Endothelial cell (in vitro differentiated cells): ENCODE measurements at regions not wholly inside any gene's neighbourhood (a gene's known extent, or its start where the extent isn't known, plus 50 kb on each side); places are given as distances from the start of the nearest gene placed in this dataset.
"Not testable (repeated sequence)": the region's sequence is repeated elsewhere in the genome, so short reads cannot be mapped to it uniquely, and the experiment has no call there.

ENCODE experiments used
- DNase-seq: peaks from one replicate; pipeline ENCODE4 v3.0.0; 2021; ENCODE audit warnings: low spot score
- H3K27ac Mint-ChIP-seq: one replicate; pipeline ENCODE4 v1.8.0; 2021; ENCODE audit warnings: mixed read lengths, inconsistent platforms; ENCODE audit not compliant: unreplicated experiment
- H3K27me3 Mint-ChIP-seq: one replicate; pipeline ENCODE4 v1.8.0; 2021; ENCODE audit warnings: mild to moderate bottlenecking, moderate library complexity, mixed read lengths, inconsistent platforms; ENCODE audit not compliant: unreplicated experiment
- H3K36me3 Mint-ChIP-seq: one replicate; pipeline ENCODE4 v1.8.0; 2021; ENCODE audit warnings: mild to moderate bottlenecking, low read depth, mixed read lengths, inconsistent platforms; ENCODE audit not compliant: unreplicated experiment
- H3K4me1 Mint-ChIP-seq: one replicate; pipeline ENCODE4 v1.8.0; 2021; ENCODE audit warnings: mild to moderate bottlenecking, mixed read lengths, inconsistent platforms; ENCODE audit not compliant: unreplicated experiment
- H3K4me3 Mint-ChIP-seq: one replicate; pipeline ENCODE4 v1.8.0; 2021; ENCODE audit warnings: mild to moderate bottlenecking, mixed read lengths, inconsistent platforms; ENCODE audit not compliant: unreplicated experiment
- H3K9me3 Mint-ChIP-seq: one replicate; pipeline ENCODE4 v1.8.0; 2021; ENCODE audit warnings: mixed read lengths, inconsistent platforms; ENCODE audit not compliant: unreplicated experiment
- TF ChIP-seq, protein P1 (sequence below): fragments of 200-600 bp; sonication (generic); IDR thresholded peaks from one replicate; pipeline ENCODE4 v1.5.0; 2021; ENCODE audit warnings: antibody characterized with exemption; ENCODE audit not compliant: unreplicated experiment

DNA sequence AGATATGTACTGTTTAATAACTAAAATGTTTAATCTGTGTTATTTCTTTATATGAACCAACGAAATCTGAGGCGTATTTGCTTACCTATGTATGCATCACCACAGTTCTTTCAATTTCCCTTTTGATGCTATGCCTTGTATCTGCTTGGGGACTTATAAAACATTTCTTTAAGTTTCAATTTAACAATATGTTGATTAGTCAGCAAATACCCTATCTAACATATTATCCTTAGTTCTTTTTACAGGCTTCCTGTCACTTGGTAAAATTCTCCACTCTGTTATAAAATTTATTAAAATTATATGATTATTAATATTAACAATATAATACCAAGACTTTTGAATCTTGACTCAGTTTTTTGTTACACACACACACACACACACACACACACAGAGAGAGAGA is 174.3 kb downstream of the CPS1 start:
- DNase-seq: no peak
- TF ChIP-seq, protein P1, sequence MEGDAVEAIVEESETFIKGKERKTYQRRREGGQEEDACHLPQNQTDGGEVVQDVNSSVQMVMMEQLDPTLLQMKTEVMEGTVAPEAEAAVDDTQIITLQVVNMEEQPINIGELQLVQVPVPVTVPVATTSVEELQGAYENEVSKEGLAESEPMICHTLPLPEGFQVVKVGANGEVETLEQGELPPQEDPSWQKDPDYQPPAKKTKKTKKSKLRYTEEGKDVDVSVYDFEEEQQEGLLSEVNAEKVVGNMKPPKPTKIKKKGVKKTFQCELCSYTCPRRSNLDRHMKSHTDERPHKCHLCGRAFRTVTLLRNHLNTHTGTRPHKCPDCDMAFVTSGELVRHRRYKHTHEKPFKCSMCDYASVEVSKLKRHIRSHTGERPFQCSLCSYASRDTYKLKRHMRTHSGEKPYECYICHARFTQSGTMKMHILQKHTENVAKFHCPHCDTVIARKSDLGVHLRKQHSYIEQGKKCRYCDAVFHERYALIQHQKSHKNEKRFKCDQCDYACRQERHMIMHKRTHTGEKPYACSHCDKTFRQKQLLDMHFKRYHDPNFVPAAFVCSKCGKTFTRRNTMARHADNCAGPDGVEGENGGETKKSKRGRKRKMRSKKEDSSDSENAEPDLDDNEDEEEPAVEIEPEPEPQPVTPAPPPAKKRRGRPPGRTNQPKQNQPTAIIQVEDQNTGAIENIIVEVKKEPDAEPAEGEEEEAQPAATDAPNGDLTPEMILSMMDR: no peak
- no peaks in the 10 kb centered on the region for H3K4me1 Mint-ChIP-seq
- no peak overlapping the region for H3K27ac Mint-ChIP-seq
- no peaks in the 10 kb centered on the region for H3K27me3 Mint-ChIP-seq
- no peaks in the 10 kb centered on the region for H3K9me3 Mint-ChIP-seq
- H3K4me3 Mint-ChIP-seq: no peak overlapping the region
- no peaks in the 10 kb centered on the region for H3K36me3 Mint-ChIP-seq

DNA sequence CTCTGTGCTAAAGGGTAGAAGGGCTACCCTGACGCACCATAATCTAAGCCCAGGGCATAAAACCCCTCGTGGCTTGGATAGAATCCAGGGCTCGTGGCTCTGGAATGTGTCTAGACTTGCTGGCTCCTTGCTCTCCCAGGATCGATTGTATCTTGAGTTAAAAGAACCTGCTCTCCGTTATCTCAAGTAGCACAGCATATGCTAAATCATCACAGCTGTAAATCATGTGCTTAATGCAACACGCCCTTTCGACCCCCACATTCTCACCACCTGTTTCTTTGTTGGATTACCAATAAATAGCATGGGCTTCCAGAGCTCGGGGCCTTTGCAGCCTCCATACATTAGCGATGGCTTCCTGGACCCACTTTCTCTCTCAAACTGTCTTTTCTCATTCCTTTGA is 190.4 kb downstream of the CPS1 start:
- not testable (repeated sequence) for H3K36me3 Mint-ChIP-seq, H3K9me3 Mint-ChIP-seq, H3K27ac Mint-ChIP-seq, H3K27me3 Mint-ChIP-seq, H3K4me1 Mint-ChIP-seq, H3K4me3 Mint-ChIP-seq, DNase-seq

DNA sequence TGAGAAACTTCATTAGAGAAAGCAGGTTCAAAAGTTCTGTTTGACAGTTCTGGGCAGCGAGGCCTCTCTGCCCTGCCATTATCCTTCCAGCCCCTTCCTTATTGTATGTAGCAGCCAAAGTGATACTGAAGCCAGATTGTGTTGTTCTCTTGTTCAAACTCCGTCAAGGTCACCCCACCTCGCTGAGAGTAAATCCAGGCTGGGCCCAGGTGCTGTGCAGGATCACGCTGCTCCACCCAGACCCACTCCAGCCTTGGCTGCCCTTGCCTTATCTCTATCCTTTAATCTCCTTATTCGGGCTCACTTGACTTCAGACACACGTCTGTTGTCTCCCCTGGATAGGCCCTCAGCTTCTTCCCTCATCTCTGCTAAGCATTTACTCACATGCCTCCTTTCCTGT is 196.1 kb downstream of the CPS1 start:
- Mint-ChIP-seq H3K4me3 (no peak overlapping the region), H3K4me1 (peaks cover 11% of the 10 kb centered on the region), H3K27ac (no peak overlapping the region), H3K36me3 (no peaks in the 10 kb centered on the region), H3K9me3 (no peaks in the 10 kb centered on the region), H3K27me3 (no peaks in the 10 kb centered on the region)
- TF ChIP-seq, protein P1: no peak
- no peak for DNase-seq

DNA sequence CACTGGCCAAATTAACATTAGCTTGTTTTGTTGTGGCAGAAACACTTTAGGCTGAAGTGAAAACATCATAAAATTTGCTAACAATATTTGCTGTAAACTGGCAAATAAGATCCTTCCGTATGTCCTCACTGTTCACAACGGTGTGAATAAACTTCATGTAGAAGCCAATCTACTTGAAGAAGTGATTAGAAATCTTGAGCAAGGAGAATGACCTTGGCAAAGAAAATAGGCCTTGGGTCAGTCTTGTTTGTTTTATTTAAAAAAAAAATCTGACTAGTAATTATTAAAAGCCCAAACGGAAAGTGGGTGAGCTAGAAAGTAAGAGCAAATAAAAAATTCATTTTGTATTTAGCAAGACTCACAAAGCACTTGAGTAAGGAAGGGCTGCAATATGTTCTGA is 197.0 kb downstream of the CPS1 start:
- H3K36me3 Mint-ChIP-seq: no peaks in the 10 kb centered on the region
- TF ChIP-seq, protein P1: no peak
- no peaks in the 10 kb centered on the region for H3K9me3 Mint-ChIP-seq
- no peaks in the 10 kb centered on the region for H3K27me3 Mint-ChIP-seq
- peaks cover 11% of the 10 kb centered on the region for H3K4me1 Mint-ChIP-seq
- DNase-seq: no peak
- H3K4me3 Mint-ChIP-seq: no peak overlapping the region
- H3K27ac Mint-ChIP-seq: no peak overlapping the region

DNA sequence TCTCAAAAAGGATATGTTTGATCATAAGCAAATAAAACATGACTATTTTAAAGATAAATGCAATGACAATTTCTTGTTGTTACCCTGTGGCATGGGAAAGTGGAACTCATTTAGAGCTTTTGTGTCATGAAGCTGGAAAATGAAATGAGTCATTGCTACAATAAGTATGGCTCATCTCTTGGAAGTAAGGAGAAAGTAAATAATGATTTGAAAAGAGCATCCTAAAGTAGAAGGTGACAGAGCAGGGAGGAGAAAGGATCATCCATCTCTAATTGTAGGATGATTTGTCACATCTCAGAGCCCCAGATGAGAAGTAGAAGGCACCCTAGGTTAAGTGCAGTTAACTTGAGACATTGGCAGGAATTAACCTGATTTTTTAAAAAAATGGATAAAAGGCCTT is 200.5 kb downstream of the CPS1 start:
- no peaks in the 10 kb centered on the region for H3K9me3 Mint-ChIP-seq

More for the DNA sequence above, 200.5 kb downstream of the CPS1 start:
- peaks cover 11% of the 10 kb centered on the region for H3K4me1 Mint-ChIP-seq
- TF ChIP-seq, protein P1: no peak
- H3K4me3 Mint-ChIP-seq: no peak overlapping the region
- H3K27me3 Mint-ChIP-seq: no peaks in the 10 kb centered on the region
- H3K36me3 Mint-ChIP-seq: no peaks in the 10 kb centered on the region
- no peak overlapping the region for H3K27ac Mint-ChIP-seq
- no peak for DNase-seq
